HL-60 (cell line): ENCODE measurements at regions not wholly inside any gene's neighbourhood (a gene's known extent, or its start where the extent isn't known, plus 50 kb on each side); places are given as distances from the start of the nearest gene placed in this dataset.

Experiments used
- CTCF ChIP-seq: IDR thresholded peaks from one replicate; pipeline ENCODE4 v1.5.1; 2011; ENCODE audit warnings: low read length, control low read depth, inconsistent platforms; ENCODE audit not compliant: insufficient read depth
- POLR2AphosphoS5 ChIP-seq: IDR thresholded peaks from 2 replicates; pipeline ENCODE4 v1.6.1; 2012; ENCODE audit warnings: low read depth
- REST ChIP-seq: IDR thresholded peaks from 2 replicates; pipeline ENCODE4 v1.6.1; 2012; ENCODE audit warnings: low read depth; ENCODE audit not compliant: insufficient replicate concordance
- SPI1 ChIP-seq: IDR thresholded peaks from 2 replicates; pipeline ENCODE4 v1.6.1; 2012; ENCODE audit warnings: low read depth, mild to moderate bottlenecking, borderline replicate concordance

GRCh38 chr18:56407646-56408180 is 230.7 kb downstream of the TXNL1 start:
- TF ChIP-seq CTCF = no peak
- TF ChIP-seq REST = no peak
- TF ChIP-seq POLR2AphosphoS5 = no peak
- no peak for TF ChIP-seq SPI1
